Osteoblast (primary cell): ENCODE measurements at regions not wholly inside any gene's neighbourhood (a gene's known extent, or its start where the extent isn't known, plus 50 kb on each side); places are given as distances from the start of the nearest gene placed in this dataset.
"Not testable (repeated sequence)": the region's sequence is repeated elsewhere in the genome, so short reads cannot be mapped to it uniquely, and the experiment has no call there.

Source experiments
- DNase-seq: peaks from one replicate; pipeline ENCODE4 v3.0.0; 2011; ENCODE audit warnings: low spot score, mixed read lengths; ENCODE audit not compliant: insufficient read length; ENCODE audit errors: missing footprints
- H2AFZ ChIP-seq: 2 replicates; pipeline ENCODE4 v1.6.0; 2011; ENCODE audit warnings: mild to moderate bottlenecking, low read length
- H3K27ac ChIP-seq: 2 replicates; pipeline ENCODE4 v1.5.1; 2011; ENCODE audit warnings: mild to moderate bottlenecking, low read depth, low read length, moderate library complexity
- H3K27me3 ChIP-seq: 2 replicates; pipeline ENCODE4 v1.6.0; 2012; ENCODE audit warnings: mild to moderate bottlenecking, control low read depth, inconsistent platforms, low read length, moderate library complexity; ENCODE audit not compliant: insufficient read depth
- H3K36me3 ChIP-seq: 2 replicates; pipeline ENCODE4 v1.5.1; 2011; ENCODE audit warnings: mild to moderate bottlenecking, low read length, control low read depth, moderate library complexity; ENCODE audit not compliant: insufficient read depth
- H3K4me1 ChIP-seq: 2 replicates; pipeline ENCODE4 v1.5.1; 2011; ENCODE audit warnings: mild to moderate bottlenecking, low read length, control low read depth, moderate library complexity; ENCODE audit not compliant: insufficient read depth
- H3K4me2 ChIP-seq: 2 replicates; pipeline ENCODE4 v1.6.0; 2011; ENCODE audit warnings: mild to moderate bottlenecking, low read length; ENCODE audit not compliant: insufficient read depth
- H3K4me3 ChIP-seq: fragments of 200-600 bp; sonication (generic); 3 replicates; pipeline ENCODE4 v1.5.1; 2012; ENCODE audit warnings: mild to moderate bottlenecking, low read length, inconsistent platforms; ENCODE audit not compliant: insufficient read depth
- H3K79me2 ChIP-seq: 2 replicates; pipeline ENCODE4 v1.6.0; 2012; ENCODE audit warnings: mild to moderate bottlenecking, low read length, control low read depth, inconsistent platforms; ENCODE audit not compliant: insufficient read depth
- H3K9me3 ChIP-seq: 2 replicates; pipeline ENCODE4 v1.5.1; 2011; ENCODE audit warnings: low read depth, low read length, control low read depth
- H4K20me1 ChIP-seq: 2 replicates; pipeline ENCODE4 v1.6.0; 2012; ENCODE audit warnings: mild to moderate bottlenecking, low read length, control low read depth; ENCODE audit not compliant: insufficient read depth
- CTCF ChIP-seq: IDR thresholded peaks from 2 replicates; pipeline ENCODE4 v1.5.1; 2011; ENCODE audit warnings: mild to moderate bottlenecking, low read depth, low read length, moderate library complexity; ENCODE audit errors: extremely low read depth

GRCh38 chr1:106393046-106393445 is 663.4 kb upstream of the PRMT6 start:
- no peak for TF ChIP-seq CTCF
- Histone ChIP-seq H3K79me2 (no peaks in the 10 kb centered on the region), H3K9me3 (peaks cover 2% of the 10 kb centered on the region), H4K20me1 (no peaks in the 10 kb centered on the region), H3K4me1 (no peaks in the 10 kb centered on the region), H3K36me3 (no peaks in the 10 kb centered on the region), H3K4me2 (no peak overlapping the region), H2AFZ (no peak overlapping the region), H3K27ac (no peak overlapping the region), H3K27me3 (no peaks in the 10 kb centered on the region), H3K4me3 (no peak overlapping the region)
- no peak for DNase-seq

- TF ChIP-seq CTCF, result no peak
- no peak overlapping the region for H3K27ac ChIP-seq
- no peak overlapping the region for H3K4me2 ChIP-seq
- H3K27me3 ChIP-seq, result no peaks in the 10 kb centered on the region
- H3K9me3 ChIP-seq, result no peaks in the 10 kb centered on the region
- no peaks in the 10 kb centered on the region for H3K79me2 ChIP-seq
- no peak for DNase-seq
- no peak overlapping the region for H3K4me3 ChIP-seq
- H3K36me3 ChIP-seq, result no peaks in the 10 kb centered on the region
- H4K20me1 ChIP-seq, result no peaks in the 10 kb centered on the region
- H2AFZ ChIP-seq, result no peak overlapping the region
- no peaks in the 10 kb centered on the region for H3K4me1 ChIP-seq
Observed at GRCh38 chr1:106396020-106396419, 660.5 kb upstream of the PRMT6 start.

- TF ChIP-seq CTCF, result no peak
- DNase-seq, result no peak
- Histone ChIP-seq H2AFZ (no peak overlapping the region), H3K4me1 (no peaks in the 10 kb centered on the region), H3K27ac (no peak overlapping the region), H3K27me3 (no peaks in the 10 kb centered on the region), H4K20me1 (no peaks in the 10 kb centered on the region), H3K4me2 (no peak overlapping the region), H3K4me3 (no peak overlapping the region), H3K36me3 (no peaks in the 10 kb centered on the region), H3K79me2 (no peaks in the 10 kb centered on the region), H3K9me3 (no peaks in the 10 kb centered on the region)
Observed at GRCh38 chr1:106398391-106398790, 658.1 kb upstream of the PRMT6 start.

GRCh38 chr1:106406114-106406513 is 650.4 kb upstream of the PRMT6 start:
- Histone ChIP-seq H3K4me1 (no peaks in the 10 kb centered on the region), H3K9me3 (no peaks in the 10 kb centered on the region), H3K27me3 (no peaks in the 10 kb centered on the region), H3K79me2 (no peaks in the 10 kb centered on the region), H3K27ac (no peak overlapping the region), H2AFZ (no peak overlapping the region), H3K4me3 (no peak overlapping the region), H3K36me3 (no peaks in the 10 kb centered on the region), H3K4me2 (no peak overlapping the region), H4K20me1 (no peaks in the 10 kb centered on the region)
- DNase-seq, result no peak
- no peak for TF ChIP-seq CTCF

GRCh38 chr1:106412321-106412720 is 644.2 kb upstream of the PRMT6 start:
- not testable (repeated sequence) for H2AFZ ChIP-seq, H3K27me3 ChIP-seq, H3K79me2 ChIP-seq, H3K36me3 ChIP-seq, DNase-seq, H3K4me1 ChIP-seq, H3K4me3 ChIP-seq, H3K4me2 ChIP-seq, H3K9me3 ChIP-seq, H4K20me1 ChIP-seq, H3K27ac ChIP-seq
